NCI-H345 (cell line): ENCODE measurements at regions not wholly inside any gene's neighbourhood (a gene's known extent, or its start where the extent isn't known, plus 50 kb on each side); places are given as distances from the start of the nearest gene placed in this dataset.
"Not testable (repeated sequence)": the region's sequence is repeated elsewhere in the genome, so short reads cannot be mapped to it uniquely, and the experiment has no call there.

ENCODE experiments used
- DNase-seq: peaks from one replicate; lab custom pipeline; 2025; lab: John Stamatoyannopoulos, UW

DNA sequence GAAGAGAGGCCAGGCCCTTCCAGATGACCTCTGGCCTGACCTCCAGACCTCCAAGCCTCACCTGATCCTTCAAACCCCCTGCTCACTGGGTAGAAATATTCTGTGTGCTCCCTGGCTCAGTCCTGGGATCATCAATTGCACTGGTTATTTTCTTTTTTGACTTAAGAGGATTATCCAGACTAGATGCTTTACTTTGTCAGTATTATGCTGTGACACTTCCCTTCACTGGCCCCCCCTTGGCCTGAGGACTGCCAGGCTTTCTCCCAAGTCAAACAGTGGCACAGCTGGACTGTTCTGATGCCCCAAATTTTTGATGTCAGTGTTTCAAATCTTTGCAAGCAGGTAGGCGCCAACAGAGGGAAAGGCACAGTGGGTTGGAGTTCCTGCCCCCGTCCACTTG is 156.3 kb upstream of the SKOR2 start:
- no peak for DNase-seq

DNA sequence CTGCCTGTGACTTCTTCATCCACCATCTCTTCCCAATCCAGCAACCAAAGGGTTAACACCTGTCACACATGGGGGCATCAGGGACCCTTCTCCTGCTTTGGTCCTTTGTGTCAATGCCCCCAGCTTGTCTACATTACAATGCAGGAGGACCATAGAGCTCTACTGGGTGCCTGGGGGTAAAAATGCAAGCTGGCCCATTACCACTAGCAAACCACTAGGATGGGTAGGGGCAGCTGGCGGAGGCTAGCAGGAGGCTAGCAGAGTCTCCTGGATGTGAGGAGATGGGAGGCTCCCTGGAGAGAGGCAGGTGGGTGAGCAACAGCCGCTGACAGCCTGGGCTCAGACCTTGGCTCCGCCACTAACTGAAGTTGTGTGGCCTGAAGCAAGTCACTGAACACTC is 153.4 kb upstream of the SKOR2 start:
- DNase-seq = peak; percentile 13

DNA sequence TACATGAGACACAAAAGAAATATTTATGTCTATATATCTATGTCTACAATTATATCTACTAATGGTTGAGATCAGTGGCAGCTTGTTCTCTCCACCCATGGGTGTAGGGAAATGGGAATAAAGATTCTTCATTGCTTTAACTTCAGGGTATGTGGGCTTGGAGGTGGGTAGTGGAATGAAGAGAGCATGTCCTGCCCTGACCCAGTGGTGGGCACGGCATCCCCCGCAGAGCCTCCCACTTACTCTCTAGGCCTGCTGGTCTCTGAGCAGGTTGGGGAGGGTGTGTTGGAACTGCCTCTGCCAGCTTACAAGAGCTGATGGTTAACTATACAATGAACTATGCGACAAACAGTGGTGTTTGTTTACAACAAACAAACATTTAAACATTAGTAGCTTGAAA is 152.5 kb upstream of the SKOR2 start:
- no peak for DNase-seq

DNA sequence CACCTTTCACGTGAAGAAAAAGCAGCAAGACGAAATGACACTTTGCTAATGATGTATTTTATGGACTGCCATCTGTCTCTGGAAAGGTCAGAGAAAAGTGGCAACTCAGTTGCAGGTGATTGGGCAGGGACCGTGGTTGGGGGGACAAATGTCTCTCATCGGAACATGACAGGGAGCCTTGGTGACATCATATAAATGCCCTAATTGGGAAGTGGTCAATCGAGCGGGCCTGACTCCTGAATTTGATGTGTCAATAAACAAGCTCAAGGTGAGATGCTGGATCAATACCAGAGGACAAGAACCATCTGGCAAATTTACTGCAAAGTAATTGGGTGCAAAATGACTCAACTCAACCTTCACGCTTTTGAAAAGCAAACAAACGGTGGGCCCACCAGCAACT is 151.9 kb upstream of the SKOR2 start:
- no peak for DNase-seq

DNA sequence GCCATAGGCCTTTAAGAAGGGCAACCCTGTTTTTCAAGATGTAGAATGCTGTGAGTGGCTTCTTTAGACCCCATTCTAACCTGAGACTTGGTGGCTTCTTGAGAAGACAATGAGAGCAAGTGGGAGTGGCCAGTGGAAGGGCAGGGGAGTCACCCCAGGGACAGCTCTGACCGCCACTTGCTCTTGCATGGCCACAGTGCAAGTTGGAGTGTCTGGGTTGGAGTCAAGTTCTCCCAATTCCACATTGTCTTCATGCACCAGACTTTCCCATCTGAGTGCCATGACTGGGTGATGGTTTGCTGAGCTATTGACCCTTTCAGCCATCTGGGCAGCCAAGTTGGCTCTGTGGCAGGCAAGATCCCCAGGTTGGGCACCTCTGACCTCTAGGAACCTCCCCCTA is 148.0 kb upstream of the SKOR2 start:
- DNase-seq = no peak

DNA sequence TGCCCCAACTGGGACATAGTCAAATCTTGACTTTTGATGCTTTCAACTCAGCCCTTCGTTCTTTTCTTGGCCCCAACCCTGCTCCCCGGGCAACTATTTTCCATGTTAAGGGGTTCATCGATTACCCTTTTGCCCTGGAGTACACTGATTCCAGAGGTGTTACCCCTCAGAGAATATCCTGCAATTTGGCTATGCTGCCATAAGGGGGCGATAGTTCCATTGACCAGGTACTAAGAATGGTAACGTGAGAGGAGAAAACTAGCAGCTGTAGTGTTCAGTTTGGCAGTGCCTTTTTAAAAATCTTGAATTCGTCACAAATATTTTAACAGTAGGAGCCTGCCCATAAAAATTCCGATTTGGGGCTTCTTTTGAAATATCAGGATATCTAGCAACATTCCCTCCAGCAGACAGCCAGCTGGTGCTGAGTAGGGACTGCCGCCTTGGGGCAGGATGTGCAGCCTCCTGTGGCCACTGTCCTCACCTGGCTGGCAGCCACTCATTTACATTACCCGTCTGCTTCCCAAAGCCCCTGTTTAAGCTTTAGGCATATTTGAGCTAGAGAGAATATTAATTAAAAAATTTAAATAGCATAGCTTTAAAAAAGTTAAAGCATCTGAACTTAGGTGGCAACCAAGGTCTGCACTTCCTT is 146.3 kb upstream of the SKOR2 start:
- DNase-seq = no peak

DNA sequence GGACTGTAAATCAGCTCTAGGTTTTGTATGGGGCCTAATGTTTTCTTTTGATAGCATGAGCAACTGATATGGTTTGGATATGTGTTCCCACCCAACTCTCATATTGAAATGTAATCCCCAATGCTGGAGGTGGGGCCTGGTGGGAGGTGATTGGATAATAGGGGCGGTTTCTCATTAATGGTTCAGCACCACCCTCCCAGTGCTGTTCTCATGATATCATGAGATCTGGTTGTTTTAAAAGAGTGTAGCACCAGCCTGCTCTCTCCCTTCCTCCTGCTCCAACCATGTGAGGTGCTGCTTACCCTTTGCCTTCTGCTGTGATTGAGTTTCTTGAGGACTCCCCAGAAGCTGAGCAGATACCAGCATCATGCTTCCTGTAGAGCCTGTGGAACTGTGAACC is 140.2 kb upstream of the SKOR2 start:
- no peak for DNase-seq

DNA sequence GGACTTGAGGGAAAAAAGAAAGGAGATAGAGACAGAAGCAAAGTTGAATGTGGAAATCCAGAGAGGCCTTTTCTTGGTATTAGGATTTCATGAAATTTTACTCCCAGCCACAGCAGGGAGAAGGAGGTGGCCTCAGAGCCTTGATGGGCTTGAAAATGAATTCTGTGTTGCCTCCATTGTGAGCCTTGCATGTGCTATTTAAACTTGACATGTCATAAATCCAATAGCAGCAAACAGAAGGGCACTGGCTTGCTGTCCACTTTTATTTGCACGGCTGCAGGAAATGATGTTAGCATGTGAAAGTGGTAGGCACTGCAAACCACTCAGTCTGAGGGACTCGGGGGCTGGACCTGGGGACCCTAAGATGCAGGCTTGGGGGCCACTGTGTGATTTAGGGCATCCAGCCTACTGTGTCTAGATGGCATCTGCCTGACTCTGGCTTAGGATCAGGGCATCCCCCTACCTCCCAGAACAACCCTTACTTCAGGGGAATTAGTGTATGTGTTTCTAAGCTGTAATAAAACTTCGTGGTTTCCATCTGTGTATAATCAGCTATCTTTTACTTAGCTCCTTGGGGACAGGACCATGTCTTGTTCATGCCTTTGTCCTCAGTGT is 139.1 kb upstream of the SKOR2 start:
- DNase-seq = no peak

DNA sequence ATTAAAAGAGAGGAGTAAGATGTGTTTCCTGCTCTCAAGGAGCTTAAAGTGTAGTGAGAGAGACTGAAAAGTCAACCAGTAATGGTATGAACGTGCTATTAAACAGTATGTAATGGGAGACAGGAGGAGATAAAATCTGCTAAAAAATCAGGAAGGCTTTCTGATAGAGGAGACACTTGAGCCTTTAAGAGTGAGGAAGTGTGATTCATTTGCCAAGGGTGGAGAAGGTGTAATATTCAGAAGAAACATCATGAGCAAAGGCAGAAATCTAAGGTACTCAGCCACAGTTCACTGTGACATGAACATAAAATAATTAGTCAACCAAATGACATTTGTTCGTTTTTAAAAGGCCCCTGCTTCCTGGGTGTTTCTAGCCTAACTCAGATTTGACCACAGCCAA is 137.8 kb upstream of the SKOR2 start:
- no peak for DNase-seq

DNA sequence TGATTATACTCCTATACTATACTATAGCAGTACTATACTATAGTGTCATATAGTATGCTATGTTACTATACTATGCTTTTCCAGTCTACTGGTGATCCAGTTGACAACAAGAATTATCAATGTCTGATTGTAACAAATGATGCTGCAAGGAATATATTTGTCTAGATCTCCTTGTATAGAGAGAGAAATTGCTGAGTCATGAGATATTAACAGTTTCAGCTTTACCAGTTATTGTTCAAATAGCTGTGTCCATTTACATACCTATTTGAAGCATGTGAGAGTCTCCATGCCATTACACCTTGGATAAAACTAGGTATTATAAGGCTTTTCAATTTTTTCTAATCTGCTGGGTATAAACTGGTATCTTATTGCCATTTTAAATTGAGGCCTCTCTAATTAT is 136.4 kb upstream of the SKOR2 start:
- no peak for DNase-seq

DNA sequence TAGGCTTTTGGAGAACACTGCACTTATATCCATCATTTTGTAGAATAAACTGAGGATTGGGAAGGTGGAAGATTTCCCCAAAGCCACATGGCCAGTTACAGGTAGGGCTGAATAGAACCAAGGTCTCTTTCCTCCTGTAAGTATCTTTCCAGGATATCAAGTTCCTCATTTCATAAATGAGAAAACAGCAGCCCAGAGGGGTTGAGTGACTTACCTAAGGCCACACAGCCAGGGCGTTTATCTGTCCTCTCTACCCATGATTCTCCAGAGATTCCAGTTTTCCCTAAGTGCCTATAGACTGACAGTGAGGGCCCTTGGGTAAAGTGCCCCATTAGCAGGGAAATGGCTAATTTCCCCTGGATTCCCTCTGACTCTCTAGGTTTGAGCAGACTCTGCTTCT is 132.3 kb upstream of the SKOR2 start:
- no peak for DNase-seq

DNA sequence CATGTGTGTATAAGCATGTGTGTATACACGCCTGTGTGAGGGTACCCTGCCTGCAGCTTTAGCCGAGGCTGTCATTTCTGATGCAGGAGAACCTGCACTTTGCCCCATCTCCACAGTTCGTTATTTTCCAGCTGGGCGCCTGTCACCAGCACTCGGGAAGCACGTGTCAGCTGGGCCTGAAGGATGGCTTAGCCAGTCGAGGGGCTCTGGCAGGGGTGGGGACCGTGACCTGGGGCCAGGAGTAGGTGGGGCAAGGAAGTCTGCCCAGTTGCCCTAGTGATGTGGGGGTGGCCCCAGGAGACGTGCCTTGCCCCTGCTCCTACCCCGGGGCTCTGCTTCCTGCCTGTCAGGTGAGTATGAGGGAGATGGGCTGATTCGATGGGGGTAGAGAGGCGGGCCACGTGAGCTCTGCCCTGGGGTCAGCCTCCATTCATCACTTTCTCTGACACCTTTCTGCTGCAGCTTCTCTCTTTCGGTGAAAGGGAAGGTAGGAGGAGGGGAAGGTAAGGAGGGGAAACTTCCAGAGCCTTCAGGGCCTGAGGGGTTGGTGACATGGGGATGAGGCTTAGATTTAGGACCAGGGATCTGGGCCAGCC is 130.6 kb upstream of the SKOR2 start:
- no peak for DNase-seq

DNA sequence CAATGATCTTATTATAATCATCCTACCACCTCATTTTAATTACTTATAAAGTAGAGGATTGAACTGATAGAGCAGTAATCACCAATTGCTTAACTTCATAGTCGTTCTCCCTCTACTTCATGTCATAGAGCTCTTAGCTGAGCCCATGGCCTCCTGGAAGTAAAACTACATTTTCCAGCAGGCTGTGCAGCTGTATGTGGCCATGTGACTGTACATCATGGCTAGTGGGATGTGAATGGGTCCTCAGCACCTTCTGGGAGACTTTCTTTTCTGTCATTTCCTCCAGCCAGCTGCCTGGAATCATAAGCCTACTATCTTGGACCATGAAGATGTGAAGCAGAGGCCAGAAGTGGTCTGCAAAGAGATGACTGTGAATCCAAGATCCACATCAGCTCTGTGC is 128.7 kb upstream of the SKOR2 start:
- no peak for DNase-seq

DNA sequence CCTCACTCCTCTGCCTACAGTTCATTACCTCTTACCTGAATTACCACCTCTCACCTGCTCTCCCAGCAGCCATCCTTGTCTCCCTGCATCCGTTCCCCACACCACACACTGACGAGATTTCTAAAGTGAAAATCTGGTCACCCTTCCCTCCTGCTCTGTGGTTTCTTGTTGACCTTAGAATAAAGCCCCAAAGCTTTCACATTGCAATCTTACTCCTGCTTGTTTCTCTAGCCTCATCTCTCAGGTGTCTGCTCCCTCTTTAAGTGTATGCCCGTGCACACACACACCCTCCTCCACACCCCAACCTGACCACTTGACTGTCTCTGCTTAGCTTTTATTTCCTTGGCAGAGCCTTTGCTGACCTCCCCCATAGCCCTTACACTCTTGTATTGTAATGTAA is 122.0 kb upstream of the SKOR2 start:
- DNase-seq = no peak

DNA sequence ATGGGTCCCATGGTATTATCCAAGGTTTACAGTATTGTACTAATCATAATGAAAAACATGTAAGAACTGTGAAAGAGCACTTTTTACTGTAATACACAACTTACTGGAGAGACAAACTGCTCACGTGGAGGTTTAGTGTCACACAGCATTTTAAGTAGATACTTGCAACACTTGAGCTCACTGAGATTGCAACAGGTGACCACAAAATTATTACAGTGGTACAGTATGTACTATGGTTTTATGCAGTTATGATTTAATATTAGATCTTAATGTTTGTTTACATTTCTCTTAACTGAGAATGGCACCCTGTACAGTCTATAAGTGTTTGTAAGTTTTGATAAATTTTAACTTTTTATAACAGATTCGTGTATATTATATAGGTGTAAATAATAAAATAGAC is 118.6 kb upstream of the SKOR2 start:
- no peak for DNase-seq

DNA sequence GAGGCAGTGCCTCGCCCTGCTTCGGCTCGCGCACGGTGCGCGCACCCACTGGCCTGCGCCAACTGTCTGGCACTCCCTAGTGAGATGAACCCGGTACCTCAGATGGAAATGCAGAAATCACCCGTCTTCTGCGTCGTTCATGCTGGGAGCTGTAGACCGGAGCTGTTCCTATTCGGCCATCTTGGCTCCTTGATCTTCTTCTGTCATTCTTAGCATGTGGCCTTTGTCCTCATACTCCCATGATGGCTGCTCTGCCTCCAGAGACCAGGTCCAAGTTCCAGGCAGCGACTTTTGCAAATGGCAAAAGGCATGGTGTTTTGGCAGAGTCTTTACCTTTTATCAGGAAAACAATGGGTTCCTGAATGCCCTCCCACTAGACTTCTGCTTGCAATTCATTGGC is 102.6 kb upstream of the SKOR2 start:
- DNase-seq = not testable (repeated sequence)

DNA sequence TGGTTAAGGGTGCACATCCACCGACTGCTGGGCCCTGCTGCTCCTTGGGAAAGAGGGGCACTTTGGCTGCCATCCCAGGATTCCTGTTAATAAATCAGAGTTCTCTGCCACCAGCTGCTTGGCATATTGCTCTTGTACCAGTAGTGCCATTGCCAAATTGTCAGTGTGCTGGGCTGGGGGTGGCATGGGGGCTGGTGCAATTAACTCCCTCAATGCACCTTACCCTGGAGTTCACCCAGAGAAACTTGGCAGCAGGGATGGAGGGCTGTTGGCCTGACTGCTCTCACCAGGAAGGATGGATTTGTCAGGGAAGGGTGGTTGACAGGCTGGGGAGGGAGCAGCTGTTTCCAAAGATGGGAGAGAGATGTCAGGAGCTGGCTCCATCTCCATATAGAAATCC is 94.6 kb upstream of the SKOR2 start:
- DNase-seq = no peak

DNA sequence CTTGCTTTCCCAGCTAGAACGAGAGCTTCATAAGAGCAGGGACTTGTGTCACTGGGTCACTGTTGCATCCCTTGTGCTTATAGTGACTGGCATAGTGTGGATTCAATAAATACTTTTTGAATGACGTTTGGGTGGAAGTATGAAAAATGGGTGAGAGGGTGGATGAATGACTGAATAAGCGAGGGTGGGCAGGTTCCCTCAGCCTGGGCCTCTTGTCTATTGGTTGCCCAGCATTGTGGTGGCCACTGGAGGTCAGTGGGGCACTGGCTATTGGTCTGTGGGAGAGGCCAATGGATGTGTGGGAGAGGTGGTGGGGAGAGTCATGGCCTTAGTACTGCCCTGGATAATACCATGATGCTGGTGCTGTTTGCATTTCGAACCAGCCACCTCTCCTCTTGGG is 93.8 kb upstream of the SKOR2 start:
- DNase-seq = no peak

DNA sequence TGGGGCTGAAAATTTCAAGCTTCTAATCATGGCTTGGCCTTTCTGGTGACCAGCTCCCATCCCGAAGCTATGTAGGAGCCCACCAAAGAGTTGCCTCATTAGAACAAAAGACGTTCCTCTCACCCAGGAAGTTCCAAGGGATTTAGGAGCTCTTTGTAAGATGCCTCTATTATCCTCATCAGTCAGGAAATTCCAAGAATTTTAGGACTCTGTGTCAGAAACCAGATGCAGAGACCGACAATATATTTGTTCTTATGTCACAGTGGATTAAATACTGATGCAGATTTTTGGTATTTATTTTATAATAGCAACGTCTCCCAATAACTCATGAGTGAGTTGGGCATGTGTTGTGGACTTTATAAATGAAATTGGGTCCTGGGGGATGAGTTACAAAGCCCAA is 91.8 kb upstream of the SKOR2 start:
- no peak for DNase-seq

DNA sequence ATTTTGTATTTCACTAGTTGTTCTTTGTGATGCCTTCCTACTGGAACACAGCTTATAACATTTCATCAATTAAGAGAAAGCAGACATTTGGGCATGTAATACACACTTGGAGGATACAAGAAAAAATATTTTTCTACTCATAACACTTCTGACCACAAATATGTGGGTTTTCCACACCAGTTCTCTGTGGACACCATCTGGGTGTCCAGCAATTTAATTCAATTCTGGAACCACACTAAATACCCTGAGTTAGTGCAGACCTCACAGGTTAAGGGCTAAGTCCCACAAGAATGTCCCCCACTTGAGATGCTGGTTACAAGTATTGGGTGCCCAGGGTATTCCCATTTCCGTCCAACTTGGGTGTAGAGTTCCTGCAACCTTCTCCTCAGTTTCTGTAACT is 91.1 kb upstream of the SKOR2 start:
- DNase-seq = no peak

DNA sequence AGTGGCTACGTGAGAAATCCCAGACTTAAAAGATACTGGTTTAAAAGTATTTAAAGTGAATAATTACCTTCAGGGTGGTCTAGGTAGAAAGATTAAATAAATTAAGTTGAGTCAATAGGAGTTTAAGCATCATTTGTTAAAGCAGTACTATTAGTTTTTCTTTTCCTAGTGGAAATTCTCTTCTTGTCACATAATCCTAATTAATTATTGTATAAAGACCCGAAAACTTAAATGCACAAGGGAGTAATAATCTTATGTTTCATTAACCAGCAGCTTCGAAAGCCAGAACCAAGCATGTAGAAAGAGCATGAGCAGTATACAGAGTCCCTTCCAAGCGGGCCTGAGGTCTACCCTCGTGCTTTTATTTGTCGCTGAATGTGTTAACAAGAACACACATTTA is 90.2 kb upstream of the SKOR2 start:
- no peak for DNase-seq

DNA sequence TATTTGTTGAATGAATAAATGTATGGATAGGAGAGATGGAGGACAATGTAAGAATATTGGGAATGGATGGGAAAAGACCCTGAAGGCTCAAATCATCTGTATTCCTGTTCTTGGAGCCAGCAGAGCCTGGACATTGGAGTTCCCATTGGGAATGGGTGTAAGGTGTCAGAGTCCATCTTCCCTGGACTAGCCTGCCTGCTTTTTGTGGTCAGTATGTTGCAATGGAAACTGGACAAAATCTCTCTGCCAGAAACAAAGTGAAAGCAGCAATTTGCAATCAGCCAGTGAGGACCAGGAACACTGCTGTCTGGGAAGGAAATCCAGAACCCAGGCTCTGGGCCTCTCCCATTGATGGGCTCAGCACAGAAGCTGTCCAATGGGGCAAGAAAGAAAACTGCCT is 83.5 kb upstream of the SKOR2 start:
- DNase-seq = no peak

DNA sequence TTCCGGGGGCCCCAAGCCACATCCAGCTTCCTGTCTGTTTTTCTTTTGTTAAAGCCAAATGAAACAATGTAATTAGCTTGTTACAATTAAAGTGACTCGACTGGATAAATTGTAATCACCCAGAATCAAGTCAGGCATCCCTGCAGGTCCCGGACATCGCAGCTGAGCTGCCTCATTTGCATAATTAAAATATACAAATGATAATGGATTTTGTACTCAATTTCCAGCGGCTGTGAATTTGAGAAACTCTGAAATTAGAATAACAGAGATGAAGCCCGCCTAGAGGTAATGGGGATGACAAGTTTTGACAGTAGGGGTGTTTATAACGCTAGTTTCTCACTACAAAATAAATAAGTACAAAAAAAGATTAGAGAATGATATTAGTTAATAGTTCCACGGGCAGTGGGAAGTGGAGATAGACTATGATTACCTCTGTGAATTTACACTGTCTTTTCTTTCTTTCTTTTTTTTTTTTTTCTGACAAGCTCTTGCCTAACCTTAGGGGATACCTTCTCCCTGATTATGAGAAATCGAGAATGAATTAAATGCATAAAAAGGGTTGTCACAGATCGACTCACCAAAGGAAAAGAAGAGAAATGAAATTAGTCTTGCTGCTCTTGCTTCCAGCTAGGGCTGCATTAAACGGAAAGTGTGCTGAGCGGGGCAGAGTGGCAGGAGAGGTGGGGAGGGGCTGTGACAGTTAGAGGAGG is 82.6 kb upstream of the SKOR2 start:
- no peak for DNase-seq
